ENCODE measurements at regions not wholly inside any gene's neighbourhood (a gene's known extent, or its start where the extent isn't known, plus 50 kb on each side); places are given as distances from the start of the nearest gene placed in this dataset.

DNA sequence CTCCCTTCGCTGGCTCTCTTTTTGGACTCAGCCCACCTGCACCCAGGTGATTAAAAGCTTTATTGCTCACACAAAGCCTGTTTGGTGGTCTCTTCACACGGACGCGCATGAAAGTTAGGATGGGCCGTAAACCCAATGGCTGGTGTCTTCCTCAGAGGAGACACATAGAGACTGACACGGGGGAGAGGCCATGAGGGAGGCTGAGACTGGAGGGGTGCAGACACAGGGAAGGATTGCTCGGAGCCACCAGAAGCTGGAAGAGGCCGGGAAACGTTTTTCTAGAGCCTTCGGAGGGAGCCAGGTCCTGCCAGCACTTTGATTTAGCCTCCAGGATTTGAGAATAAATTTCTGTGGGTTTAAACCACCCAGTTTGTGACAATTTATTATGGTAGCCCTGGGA, 274.9 kb downstream of the AGTPBP1 start:
- TF ChIP-seq, protein P1, sequence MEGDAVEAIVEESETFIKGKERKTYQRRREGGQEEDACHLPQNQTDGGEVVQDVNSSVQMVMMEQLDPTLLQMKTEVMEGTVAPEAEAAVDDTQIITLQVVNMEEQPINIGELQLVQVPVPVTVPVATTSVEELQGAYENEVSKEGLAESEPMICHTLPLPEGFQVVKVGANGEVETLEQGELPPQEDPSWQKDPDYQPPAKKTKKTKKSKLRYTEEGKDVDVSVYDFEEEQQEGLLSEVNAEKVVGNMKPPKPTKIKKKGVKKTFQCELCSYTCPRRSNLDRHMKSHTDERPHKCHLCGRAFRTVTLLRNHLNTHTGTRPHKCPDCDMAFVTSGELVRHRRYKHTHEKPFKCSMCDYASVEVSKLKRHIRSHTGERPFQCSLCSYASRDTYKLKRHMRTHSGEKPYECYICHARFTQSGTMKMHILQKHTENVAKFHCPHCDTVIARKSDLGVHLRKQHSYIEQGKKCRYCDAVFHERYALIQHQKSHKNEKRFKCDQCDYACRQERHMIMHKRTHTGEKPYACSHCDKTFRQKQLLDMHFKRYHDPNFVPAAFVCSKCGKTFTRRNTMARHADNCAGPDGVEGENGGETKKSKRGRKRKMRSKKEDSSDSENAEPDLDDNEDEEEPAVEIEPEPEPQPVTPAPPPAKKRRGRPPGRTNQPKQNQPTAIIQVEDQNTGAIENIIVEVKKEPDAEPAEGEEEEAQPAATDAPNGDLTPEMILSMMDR (IDR thresholded peaks at IDR 0.05; ENCODE audit: poor library complexity, severe bottlenecking): no peak
- TF ChIP-seq POLR2AphosphoS5 (IDR thresholded peaks at IDR 0.05) (no peak), RAD21 (conservative IDR thresholded peaks at IDR 0.05) (no peak)
